Hepatocyte (in vitro differentiated cells): ENCODE measurements at regions not wholly inside any gene's neighbourhood (a gene's known extent, or its start where the extent isn't known, plus 50 kb on each side); places are given as distances from the start of the nearest gene placed in this dataset.

Experiments used
- DNase-seq: peaks from one replicate; pipeline ENCODE4 v3.0.0-alpha.2; 2016; ENCODE audit warnings: low spot score
- H2AFZ ChIP-seq: fragments of 200-600 bp; sonication (generic); 2 replicates; pipeline ENCODE4 v1.6.0; 2016; ENCODE audit warnings: antibody characterized with exemption, mild to moderate bottlenecking
- H3K27ac ChIP-seq: fragments of 200-600 bp; sonication (generic); 2 replicates; pipeline ENCODE4 v1.5.1; 2016; ENCODE audit warnings: mild to moderate bottlenecking
- H3K27me3 ChIP-seq: fragments of 200-600 bp; sonication (generic); 2 replicates; pipeline ENCODE4 v1.6.1; 2016
- H3K36me3 ChIP-seq: fragments of 200-600 bp; sonication (generic); replicated peaks from 2 replicates; pipeline ENCODE4 v1.5.1; 2016; ENCODE audit warnings: low read depth; ENCODE audit not compliant: insufficient read depth
- H3K4me1 ChIP-seq: fragments of 200-600 bp; sonication (generic); 2 replicates; pipeline ENCODE4 v1.5.1; 2016; ENCODE audit warnings: mild to moderate bottlenecking, moderate library complexity; ENCODE audit not compliant: insufficient read depth
- H3K4me2 ChIP-seq: fragments of 200-600 bp; sonication (generic); 2 replicates; pipeline ENCODE4 v1.6.0; 2016
- H3K4me3 ChIP-seq: fragments of 200-600 bp; sonication (generic); 2 replicates; pipeline ENCODE4 v1.5.1; 2016; ENCODE audit warnings: mild to moderate bottlenecking
- H3K79me2 ChIP-seq: fragments of 200-600 bp; sonication (generic); 2 replicates; pipeline ENCODE4 v1.6.0; 2017; ENCODE audit warnings: mild to moderate bottlenecking
- H3K9me2 ChIP-seq: fragments of 200-600 bp; sonication (generic); replicated peaks from 2 replicates; pipeline ENCODE4 v1.6.0; 2017; ENCODE audit warnings: mild to moderate bottlenecking; ENCODE audit not compliant: insufficient read depth
- H3K9me3 ChIP-seq: fragments of 200-600 bp; sonication (generic); 2 replicates; pipeline ENCODE4 v1.5.1; 2016; ENCODE audit warnings: low read depth, mild to moderate bottlenecking
- H4K20me1 ChIP-seq: fragments of 200-600 bp; sonication (generic); 2 replicates; pipeline ENCODE4 v1.6.0; 2016; ENCODE audit warnings: mild to moderate bottlenecking; ENCODE audit not compliant: insufficient read depth, poor library complexity, severe bottlenecking
- CTCF ChIP-seq: fragments of 200-600 bp; sonication (generic); IDR thresholded peaks from 2 replicates; pipeline ENCODE4 v1.5.1; 2016; ENCODE audit warnings: antibody characterized with exemption, mild to moderate bottlenecking; ENCODE audit not compliant: poor library complexity
- EZH2 ChIP-seq: fragments of 200-600 bp; sonication (generic); IDR thresholded peaks from 2 replicates; pipeline ENCODE4 v1.6.1; 2016; ENCODE audit warnings: antibody characterized with exemption, mild to moderate bottlenecking, borderline replicate concordance
- EZH2phosphoT487 ChIP-seq: fragments of 200-600 bp; sonication (generic); IDR thresholded peaks from one replicate; pipeline ENCODE4 v1.6.1; 2018; ENCODE audit warnings: antibody characterized with exemption, mild to moderate bottlenecking, low read depth, moderate library complexity; ENCODE audit not compliant: unreplicated experiment, severe bottlenecking
- WGBS: methylation state at CpG from one replicate; pipeline ENCODE4 v1.1.6; 2016; ENCODE audit warnings: low lambda C conversion rate; ENCODE audit errors: missing lambda C conversion rate; 5-methylcytosine and 5-hydroxymethylcytosine counted together

- Histone ChIP-seq H3K79me2 (no peaks in the 10 kb centered on the region), H4K20me1 (no peaks in the 10 kb centered on the region), H2AFZ (no peak overlapping the region), H3K36me3 (no peaks in the 10 kb centered on the region), H3K27ac (no peak overlapping the region), H3K9me2 (no peaks in the 10 kb centered on the region), H3K4me2 (no peak overlapping the region), H3K4me1 (no peaks in the 10 kb centered on the region), H3K27me3 (peaks cover 18% of the 10 kb centered on the region), H3K9me3 (no peaks in the 10 kb centered on the region), H3K4me3 (no peak overlapping the region)
- WGBS = 86% methylated on average over 10 of the region's 10 CpGs
- no peak for DNase-seq
- TF ChIP-seq CTCF (no peak), EZH2phosphoT487 (no peak), EZH2 (no peak)
Observed at GRCh38 chr12:125276567-125276966, 211.3 kb downstream of the AACS start.

DNA sequence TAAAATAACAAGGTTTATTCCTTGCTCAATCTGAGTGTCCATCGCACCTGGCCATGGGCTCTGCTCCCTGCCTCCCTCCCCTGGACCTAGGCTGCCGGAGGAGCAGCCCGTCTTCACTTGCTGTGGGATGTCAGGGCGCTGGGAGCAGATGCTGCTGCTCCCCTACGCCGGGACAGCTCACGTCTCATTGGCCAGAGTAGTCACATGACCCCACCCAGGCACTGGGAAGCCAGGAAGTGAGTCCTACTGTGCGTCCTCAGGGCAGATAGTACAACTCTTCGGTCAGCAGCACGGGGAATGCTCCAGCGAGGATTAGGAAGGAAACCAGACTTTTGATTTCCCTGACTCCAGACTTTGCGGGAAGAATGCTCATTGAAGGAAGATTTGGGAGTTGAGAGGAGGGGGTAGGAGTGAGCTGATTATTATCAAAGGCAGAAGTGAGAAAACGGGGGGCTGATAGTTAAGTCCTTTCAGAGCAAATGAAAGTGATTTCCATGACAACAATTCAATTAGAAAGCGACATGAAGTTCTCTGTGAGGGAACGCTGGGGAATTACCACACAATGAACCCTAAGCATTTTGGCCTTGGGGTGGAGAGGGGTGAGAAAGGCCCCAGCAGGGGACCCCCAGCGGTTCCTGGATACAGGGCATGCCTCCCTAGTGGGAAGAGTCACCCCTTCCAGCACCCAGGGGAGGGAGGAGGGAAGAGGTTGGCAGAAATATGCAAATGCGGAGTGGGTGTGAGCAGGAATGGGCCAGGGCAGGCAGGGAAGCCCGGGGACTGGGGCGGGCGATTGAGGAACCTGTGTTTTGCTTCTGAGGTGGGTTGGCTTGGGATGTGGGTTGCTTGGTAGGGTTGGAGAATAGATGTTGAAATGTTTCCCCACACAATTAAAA, 215.5 kb downstream of the AACS start:
- Histone ChIP-seq H3K4me2 (no peak overlapping the region), H3K79me2 (no peaks in the 10 kb centered on the region), H3K9me2 (no peaks in the 10 kb centered on the region), H3K27me3 (peaks cover 15% of the 10 kb centered on the region), H4K20me1 (no peaks in the 10 kb centered on the region), H3K4me3 (no peak overlapping the region), H3K9me3 (no peaks in the 10 kb centered on the region), H3K4me1 (no peaks in the 10 kb centered on the region), H2AFZ (no peak overlapping the region), H3K27ac (no peak overlapping the region), H3K36me3 (no peaks in the 10 kb centered on the region)
- TF ChIP-seq EZH2 = no peak
- TF ChIP-seq CTCF = no peak
- no peak for TF ChIP-seq EZH2phosphoT487
- WGBS = 16% methylated on average over 20 of the region's 20 CpGs
- DNase-seq = peak; percentile 23

DNA sequence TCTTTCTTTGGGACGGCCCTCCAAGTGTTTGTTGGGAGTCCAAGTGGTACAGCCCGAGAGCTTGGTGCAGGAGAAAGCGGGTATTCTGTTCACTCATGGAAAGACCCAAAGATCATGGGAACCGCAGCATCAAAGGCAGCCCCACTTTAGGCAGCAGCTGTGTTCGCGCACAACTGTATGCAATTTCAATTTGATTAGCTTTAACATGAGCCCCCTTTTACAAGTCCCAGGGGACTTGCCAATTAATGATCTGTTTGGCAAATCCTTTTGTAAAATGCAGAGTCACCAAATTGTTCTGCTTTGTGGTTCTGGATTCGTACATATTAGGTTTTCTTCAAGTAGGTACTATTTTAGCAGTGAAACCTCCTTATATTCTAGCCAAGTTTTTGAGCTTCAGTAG, 217.7 kb downstream of the AACS start:
- H3K27me3 ChIP-seq = peaks cover 15% of the 10 kb centered on the region
- no peak overlapping the region for H3K4me2 ChIP-seq
- no peak overlapping the region for H2AFZ ChIP-seq
- WGBS = 89% methylated on average over 7 of the region's 7 CpGs
- DNase-seq = no peak
- H3K9me3 ChIP-seq = no peaks in the 10 kb centered on the region
- H3K4me1 ChIP-seq = no peaks in the 10 kb centered on the region
- H3K36me3 ChIP-seq = no peaks in the 10 kb centered on the region
- no peaks in the 10 kb centered on the region for H3K79me2 ChIP-seq
- H3K27ac ChIP-seq = no peak overlapping the region
- TF ChIP-seq EZH2 = no peak
- no peak for TF ChIP-seq CTCF
- no peak for TF ChIP-seq EZH2phosphoT487
- H3K9me2 ChIP-seq = no peaks in the 10 kb centered on the region
- H3K4me3 ChIP-seq = no peak overlapping the region
- H4K20me1 ChIP-seq = no peaks in the 10 kb centered on the region
